ENCODE measurements at regions not wholly inside any gene's neighbourhood (a gene's known extent, or its start where the extent isn't known, plus 50 kb on each side); places are given as distances from the start of the nearest gene placed in this dataset.

DNA sequence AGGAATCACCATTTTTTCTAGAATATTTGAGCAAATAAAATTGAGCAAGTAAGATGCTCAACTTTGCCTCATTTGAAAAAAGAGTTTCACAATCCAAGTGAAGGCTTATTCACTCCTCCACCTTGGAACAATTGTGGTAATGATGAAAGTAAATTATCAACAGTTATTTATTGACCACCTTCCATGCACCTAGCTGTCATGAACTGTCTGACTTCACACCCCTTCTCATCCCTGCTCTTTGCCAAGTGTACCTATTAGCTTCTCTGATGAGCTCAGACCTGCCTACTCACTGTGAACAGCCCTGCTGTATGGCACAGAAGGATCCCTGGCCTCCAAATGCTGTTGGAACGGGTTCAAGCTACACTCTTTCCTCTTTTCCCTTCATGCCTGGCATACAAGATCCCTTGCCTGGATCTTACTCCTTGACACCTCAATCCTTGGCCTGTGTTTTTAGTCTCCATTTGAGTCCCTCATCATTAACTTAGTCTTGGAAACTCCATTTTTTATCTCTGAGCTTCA is 99.0 kb upstream of the PREP start:
- TF ChIP-seq, protein P1, sequence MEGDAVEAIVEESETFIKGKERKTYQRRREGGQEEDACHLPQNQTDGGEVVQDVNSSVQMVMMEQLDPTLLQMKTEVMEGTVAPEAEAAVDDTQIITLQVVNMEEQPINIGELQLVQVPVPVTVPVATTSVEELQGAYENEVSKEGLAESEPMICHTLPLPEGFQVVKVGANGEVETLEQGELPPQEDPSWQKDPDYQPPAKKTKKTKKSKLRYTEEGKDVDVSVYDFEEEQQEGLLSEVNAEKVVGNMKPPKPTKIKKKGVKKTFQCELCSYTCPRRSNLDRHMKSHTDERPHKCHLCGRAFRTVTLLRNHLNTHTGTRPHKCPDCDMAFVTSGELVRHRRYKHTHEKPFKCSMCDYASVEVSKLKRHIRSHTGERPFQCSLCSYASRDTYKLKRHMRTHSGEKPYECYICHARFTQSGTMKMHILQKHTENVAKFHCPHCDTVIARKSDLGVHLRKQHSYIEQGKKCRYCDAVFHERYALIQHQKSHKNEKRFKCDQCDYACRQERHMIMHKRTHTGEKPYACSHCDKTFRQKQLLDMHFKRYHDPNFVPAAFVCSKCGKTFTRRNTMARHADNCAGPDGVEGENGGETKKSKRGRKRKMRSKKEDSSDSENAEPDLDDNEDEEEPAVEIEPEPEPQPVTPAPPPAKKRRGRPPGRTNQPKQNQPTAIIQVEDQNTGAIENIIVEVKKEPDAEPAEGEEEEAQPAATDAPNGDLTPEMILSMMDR (IDR thresholded peaks at IDR 0.05): no peak
- TF ChIP-seq EP300 (IDR thresholded peaks at IDR 0.05) (no peak), POLR2A (IDR thresholded peaks at IDR 0.05) (no peak)
- Histone ChIP-seq H3K27ac (no peak overlapping the region), H3K4me3 (no peak overlapping the region), H3K36me3 (no peaks in the 10 kb centered on the region), H3K4me1 (peaks cover 0 to 8% (median 0%) of the 10 kb centered on the region in 4 donors), H3K9me3 (no peaks in the 10 kb centered on the region), H3K27me3 (no peaks in the 10 kb centered on the region)
- no peak for DNase-seq (ENCODE audit: low spot score in 2 of 2)
- 93 to 97% methylated on average over 1 of the region's 1 CpG for WGBS, 2 donors

DNA sequence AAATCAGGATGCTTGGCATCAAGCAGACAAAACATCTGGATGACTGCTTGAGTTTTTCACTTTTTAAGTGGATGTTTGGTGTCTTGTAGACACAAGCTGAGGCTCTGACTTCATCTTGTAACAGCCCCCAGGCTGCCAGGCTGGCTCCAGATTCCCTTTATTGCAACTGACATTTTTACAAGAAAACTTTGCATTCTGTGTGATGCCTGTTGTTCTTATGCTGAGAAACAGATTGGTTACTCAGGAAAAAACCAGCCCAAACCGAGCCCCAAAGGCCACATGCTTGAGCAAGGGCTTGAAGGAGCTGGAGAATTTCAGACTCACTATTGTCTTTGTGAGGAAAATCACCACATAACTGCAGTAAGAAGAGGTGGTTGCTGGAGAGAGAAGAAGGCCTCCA is 98.4 kb upstream of the PREP start:
- DNase-seq (ENCODE audit: low spot score in 2 of 2): no peak
- Histone ChIP-seq H3K27me3 (no peaks in the 10 kb centered on the region), H3K36me3 (no peaks in the 10 kb centered on the region), H3K27ac (no peak overlapping the region), H3K4me3 (no peak overlapping the region), H3K4me1 (peaks cover 0 to 8% (median 0%) of the 10 kb centered on the region in 4 donors), H3K9me3 (no peaks in the 10 kb centered on the region)
- TF ChIP-seq EP300 (IDR thresholded peaks at IDR 0.05): no peak
- TF ChIP-seq POLR2A (IDR thresholded peaks at IDR 0.05): no peak
- TF ChIP-seq, protein P1 (IDR thresholded peaks at IDR 0.05): no peak
- WGBS, 2 donors: 38 to 44% methylated on average over 1 of the region's 1 CpG

DNA sequence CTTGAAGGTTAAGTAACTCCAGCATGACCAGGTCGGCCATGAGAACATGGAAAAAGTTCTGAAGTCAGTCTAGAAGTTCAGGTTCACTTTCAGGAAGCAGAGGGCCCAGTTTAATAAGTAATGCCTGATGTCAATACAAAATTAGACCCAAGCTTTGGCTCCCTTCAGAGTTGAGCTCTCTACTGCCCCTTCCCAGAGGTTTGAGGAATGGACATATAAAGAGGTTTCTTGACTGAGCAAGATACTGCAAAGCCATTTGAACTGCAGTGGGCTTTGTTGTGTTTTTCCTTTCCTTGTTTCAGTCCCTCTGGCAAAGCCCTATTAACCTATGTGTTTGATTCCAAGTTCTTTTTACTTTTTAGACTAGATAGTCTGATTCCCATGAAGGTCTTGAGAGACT is 97.8 kb upstream of the PREP start:
- Histone ChIP-seq H3K27me3 (no peaks in the 10 kb centered on the region), H3K36me3 (no peaks in the 10 kb centered on the region), H3K4me1 (peaks cover 0 to 8% (median 0%) of the 10 kb centered on the region in 4 donors), H3K27ac (no peak overlapping the region), H3K4me3 (no peak overlapping the region), H3K9me3 (no peaks in the 10 kb centered on the region)
- 88 to 90% methylated on average over 1 of the region's 1 CpG for WGBS, 2 donors
- no peak for DNase-seq (ENCODE audit: low spot score in 2 of 2)
- TF ChIP-seq EP300 (IDR thresholded peaks at IDR 0.05) (no peak), POLR2A (IDR thresholded peaks at IDR 0.05) (no peak)
- TF ChIP-seq, protein P1 (IDR thresholded peaks at IDR 0.05): no peak

DNA sequence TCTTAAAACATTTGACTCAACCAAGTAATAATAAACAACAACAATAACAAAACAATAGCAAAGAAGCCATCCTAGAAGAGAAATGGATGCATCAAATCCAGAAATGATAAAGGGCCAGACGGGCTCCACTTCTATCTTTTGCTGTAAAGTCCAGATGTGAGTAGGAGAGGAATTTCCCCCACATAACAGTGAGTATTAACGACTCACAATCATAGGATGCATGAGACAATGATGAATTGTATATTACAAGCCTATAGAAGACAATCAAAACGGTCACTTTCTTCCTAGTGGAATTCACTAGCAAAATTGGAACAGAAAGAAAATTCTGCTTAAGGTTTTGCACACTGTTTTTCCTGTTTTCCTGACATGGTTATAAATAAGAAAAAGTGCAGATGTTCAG is 97.0 kb upstream of the PREP start:
- Histone ChIP-seq H3K9me3 (no peaks in the 10 kb centered on the region), H3K4me1 (peaks cover 0 to 8% (median 0%) of the 10 kb centered on the region in 4 donors), H3K27me3 (no peaks in the 10 kb centered on the region), H3K4me3 (no peak overlapping the region), H3K27ac (no peak overlapping the region), H3K36me3 (no peaks in the 10 kb centered on the region)
- TF ChIP-seq EP300 (IDR thresholded peaks at IDR 0.05) (no peak), POLR2A (IDR thresholded peaks at IDR 0.05) (no peak)
- TF ChIP-seq, protein P1 (IDR thresholded peaks at IDR 0.05): no peak
- DNase-seq (ENCODE audit: low spot score in 2 of 2): no peak
- WGBS, 2 donors: 43 to 48% methylated on average over 3 of the region's 3 CpGs

DNA sequence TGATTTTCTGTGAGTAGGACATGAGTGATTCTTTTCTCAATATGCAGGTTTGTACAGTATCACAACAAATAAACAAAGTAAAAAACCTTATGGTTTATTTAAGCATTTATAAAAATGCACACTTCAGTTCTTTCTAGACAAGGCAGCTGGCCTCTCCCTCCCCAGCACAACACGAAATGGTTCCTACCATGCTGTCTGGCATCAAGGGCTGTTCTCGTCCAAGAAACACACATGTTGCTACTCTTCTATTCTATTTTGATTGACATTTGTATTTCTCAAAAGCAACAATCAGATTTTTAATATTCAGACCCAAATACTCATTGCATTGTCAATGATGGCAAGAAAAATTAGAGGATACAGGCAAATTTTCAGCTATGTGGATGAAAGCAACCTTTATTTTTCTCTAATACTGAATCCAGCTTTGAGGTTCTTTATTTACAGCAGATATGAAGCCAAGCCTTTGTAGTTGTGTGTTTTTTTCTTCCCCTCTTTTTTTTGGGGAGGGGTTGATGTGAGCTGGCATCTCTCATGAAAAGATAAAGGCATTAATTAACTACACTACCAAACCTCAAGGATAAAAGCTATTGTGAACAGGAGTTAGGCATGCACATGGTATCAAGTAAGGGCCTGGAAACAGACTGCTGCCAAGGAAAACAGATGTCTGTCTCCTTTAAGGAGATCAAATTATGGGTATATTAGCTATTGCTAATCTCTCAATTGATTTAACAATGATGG is 96.4 kb upstream of the PREP start:
- no peak for DNase-seq (ENCODE audit: low spot score in 2 of 2)
- Histone ChIP-seq H3K9me3 (no peaks in the 10 kb centered on the region), H3K4me3 (no peak overlapping the region), H3K4me1 (peaks cover 0 to 8% (median 0%) of the 10 kb centered on the region in 4 donors), H3K36me3 (no peaks in the 10 kb centered on the region), H3K27me3 (no peaks in the 10 kb centered on the region), H3K27ac (no peak overlapping the region)
- WGBS, 2 donors: 56 to 63% methylated on average over 2 of the region's 2 CpGs
- no peak for TF ChIP-seq EP300 (IDR thresholded peaks at IDR 0.05)
